ENCODE measurements at regions not wholly inside any gene's neighbourhood (a gene's known extent, or its start where the extent isn't known, plus 50 kb on each side); places are given as distances from the start of the nearest gene placed in this dataset.

DNA sequence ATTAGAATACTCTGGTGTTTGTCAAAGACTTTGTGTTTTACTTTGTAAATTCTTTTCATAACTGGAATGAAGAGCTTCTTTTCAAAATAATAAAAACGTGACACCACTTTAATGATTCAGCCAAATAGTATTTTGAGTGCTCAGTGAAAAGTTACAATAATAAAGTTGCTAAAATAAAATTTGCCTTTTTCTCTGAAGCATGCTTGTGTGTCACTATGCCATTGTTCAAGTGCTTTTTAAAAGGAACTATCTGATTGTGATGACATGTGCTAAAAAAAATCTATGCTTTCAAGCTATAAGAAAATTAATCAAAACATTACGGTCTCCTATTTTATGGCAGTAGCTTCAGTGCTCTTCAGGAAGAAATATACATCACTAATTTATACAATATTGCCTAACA lies 1290.5 kb upstream of the B3GALT2 start:
- TF ChIP-seq, protein P1, sequence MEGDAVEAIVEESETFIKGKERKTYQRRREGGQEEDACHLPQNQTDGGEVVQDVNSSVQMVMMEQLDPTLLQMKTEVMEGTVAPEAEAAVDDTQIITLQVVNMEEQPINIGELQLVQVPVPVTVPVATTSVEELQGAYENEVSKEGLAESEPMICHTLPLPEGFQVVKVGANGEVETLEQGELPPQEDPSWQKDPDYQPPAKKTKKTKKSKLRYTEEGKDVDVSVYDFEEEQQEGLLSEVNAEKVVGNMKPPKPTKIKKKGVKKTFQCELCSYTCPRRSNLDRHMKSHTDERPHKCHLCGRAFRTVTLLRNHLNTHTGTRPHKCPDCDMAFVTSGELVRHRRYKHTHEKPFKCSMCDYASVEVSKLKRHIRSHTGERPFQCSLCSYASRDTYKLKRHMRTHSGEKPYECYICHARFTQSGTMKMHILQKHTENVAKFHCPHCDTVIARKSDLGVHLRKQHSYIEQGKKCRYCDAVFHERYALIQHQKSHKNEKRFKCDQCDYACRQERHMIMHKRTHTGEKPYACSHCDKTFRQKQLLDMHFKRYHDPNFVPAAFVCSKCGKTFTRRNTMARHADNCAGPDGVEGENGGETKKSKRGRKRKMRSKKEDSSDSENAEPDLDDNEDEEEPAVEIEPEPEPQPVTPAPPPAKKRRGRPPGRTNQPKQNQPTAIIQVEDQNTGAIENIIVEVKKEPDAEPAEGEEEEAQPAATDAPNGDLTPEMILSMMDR (conservative IDR thresholded peaks at IDR 0.05; ENCODE audit: low read depth, low read length) = no peak
- no peak overlapping the region for H3K4me3 ChIP-seq (ENCODE audit: low read depth, low read length)
- DNase-seq (ENCODE audit: low read depth) = no peak

DNA sequence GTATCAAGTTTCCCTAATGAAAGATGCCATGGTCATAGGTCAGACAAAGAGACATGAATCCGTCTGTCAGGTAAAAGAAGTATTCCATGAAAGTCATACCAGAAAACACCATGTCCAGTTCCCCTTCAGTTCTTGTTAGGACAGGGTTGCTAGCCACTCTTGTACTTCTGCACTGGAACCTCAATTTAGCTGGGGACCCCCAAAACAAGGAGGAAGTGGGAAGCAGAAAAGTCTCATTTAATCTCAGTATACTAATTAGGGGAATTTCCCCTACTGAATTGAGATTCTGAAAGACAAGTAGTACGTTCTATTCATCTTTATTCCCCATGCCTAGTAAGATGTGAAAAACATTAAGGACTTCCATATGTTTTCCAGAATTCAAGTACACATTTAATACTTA lies 1289.9 kb upstream of the B3GALT2 start:
- H3K4me3 ChIP-seq (ENCODE audit: low read depth, low read length) = no peak overlapping the region
- TF ChIP-seq, protein P1 (conservative IDR thresholded peaks at IDR 0.05; ENCODE audit: low read depth, low read length) = no peak
- DNase-seq (ENCODE audit: low read depth) = no peak

DNA sequence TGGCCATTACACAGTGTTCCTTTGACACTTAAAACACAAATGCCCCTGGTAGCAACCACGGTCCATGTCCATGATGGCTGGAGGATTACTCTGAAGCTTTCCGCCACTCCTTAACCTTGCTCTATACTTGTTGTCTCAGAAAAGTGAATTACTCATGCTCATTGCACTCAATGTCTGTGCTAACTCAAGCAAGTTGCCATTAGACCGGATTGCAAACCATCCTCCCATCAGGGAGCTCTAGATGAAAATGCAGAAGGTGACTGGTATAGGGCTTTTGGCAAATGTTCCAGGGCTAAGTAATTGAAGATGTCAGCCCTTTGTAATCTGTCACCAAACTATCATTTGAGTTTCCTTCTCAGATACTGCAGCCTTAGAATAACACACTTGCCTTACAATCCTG lies 1288.3 kb upstream of the B3GALT2 start:
- TF ChIP-seq, protein P1 (conservative IDR thresholded peaks at IDR 0.05; ENCODE audit: low read depth, low read length) = no peak
- DNase-seq (ENCODE audit: low read depth) = no peak
- no peak overlapping the region for H3K4me3 ChIP-seq (ENCODE audit: low read depth, low read length)

DNA sequence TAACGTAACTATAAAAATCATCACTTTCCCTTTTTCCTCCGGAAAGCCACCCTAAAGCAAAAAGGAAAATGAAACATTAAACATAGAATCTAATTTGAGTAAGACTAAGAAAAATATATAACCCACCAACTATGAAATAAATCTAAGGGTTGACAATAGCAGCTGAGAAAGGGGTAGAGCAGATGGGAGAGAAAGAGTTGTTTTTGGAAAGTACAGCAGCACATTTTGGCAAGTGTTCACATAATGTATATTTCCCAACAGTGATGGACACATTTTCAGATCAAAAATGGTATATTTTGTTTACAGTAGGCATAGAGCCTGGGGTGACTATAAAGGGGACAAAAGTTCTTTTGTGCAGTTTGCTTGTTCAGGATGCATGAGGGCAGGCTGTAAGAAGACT lies 1287.4 kb upstream of the B3GALT2 start:
- DNase-seq (ENCODE audit: low read depth) = no peak
- no peak overlapping the region for H3K4me3 ChIP-seq (ENCODE audit: low read depth, low read length)
- TF ChIP-seq, protein P1 (conservative IDR thresholded peaks at IDR 0.05; ENCODE audit: low read depth, low read length) = no peak

DNA sequence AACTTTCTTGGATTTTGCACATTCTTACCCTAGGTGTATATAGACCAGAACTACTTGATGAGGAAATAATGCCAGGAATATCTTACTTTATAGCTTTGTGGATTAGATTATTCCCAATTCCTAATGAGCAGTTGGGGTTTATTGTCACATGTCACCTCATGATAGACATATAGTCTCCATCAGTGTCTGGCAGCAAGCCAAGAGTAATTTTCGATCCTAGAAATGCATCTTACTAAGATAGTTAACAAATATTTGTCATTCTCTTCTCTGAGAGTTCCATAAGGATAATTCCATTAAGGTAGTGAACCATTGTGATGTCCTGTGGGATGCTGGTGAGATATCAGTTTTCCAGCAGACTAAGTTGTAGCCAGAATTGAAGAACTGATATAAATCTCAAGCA lies 1282.9 kb upstream of the B3GALT2 start:
- TF ChIP-seq, protein P1 (conservative IDR thresholded peaks at IDR 0.05; ENCODE audit: low read depth, low read length) = no peak
- H3K4me3 ChIP-seq (ENCODE audit: low read depth, low read length) = no peak overlapping the region
- no peak for DNase-seq (ENCODE audit: low read depth)

DNA sequence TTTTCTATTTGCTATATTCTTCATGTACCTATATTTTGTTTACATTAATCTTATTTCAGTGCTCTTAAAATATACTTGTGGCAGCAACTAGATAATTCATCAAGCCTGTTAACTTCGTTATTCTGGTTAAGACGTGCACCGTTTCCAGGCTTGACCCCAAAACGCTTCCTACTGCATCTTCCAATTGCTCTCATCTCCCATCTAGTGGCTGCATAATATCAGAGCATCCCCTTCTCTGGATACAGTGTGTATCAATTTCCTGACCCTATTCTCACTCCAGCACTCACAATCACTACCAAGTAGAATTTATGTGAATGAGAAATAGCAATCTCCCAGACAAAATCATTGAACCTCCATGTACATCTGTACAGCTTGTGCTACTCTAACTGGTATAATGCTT lies 1280.3 kb upstream of the B3GALT2 start:
- TF ChIP-seq, protein P1 (conservative IDR thresholded peaks at IDR 0.05; ENCODE audit: low read depth, low read length) = peak; percentile 26
- H3K4me3 ChIP-seq (ENCODE audit: low read depth, low read length) = no peak overlapping the region
- no peak for DNase-seq (ENCODE audit: low read depth)

DNA sequence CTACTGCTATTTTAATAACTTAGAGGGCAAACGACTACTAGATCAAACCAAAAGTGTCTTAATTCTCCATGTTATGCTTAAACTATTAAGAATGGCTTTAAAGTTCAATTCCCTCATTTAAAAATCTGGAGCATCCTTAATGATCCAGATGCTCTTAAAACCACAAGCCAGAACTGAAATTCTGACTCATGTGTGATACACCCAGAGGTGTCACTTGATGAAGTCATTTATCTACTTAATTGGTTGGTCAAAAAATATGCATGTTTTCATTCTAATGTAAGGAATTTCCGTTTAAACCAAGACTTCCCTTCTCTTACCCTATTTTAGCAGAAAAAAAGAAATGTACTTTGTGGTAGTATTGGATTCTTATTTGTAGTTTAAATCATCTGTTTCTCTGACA lies 1261.2 kb upstream of the B3GALT2 start:
- TF ChIP-seq, protein P1 (conservative IDR thresholded peaks at IDR 0.05; ENCODE audit: low read depth, low read length) = no peak
- no peak overlapping the region for H3K4me3 ChIP-seq (ENCODE audit: low read depth, low read length)
- no peak for DNase-seq (ENCODE audit: low read depth)

Data from epithelial cell of proximal tubule (primary cell).